Chondrocyte (in vitro differentiated cells): ENCODE measurements at regions not wholly inside any gene's neighbourhood (a gene's known extent, or its start where the extent isn't known, plus 50 kb on each side); places are given as distances from the start of the nearest gene placed in this dataset.
"Not testable (repeated sequence)": the region's sequence is repeated elsewhere in the genome, so short reads cannot be mapped to it uniquely, and the experiment has no call there.

Experiments used
- DNase-seq: peaks from one replicate; pipeline ENCODE4 v3.0.0; 2021; ENCODE audit warnings: mixed read lengths, low spot score
- H3K27ac Mint-ChIP-seq: one replicate; pipeline ENCODE4 v1.8.0; 2021; ENCODE audit warnings: mild to moderate bottlenecking, moderate library complexity, mixed read lengths; ENCODE audit not compliant: unreplicated experiment
- H3K27me3 Mint-ChIP-seq: 2 replicates; pipeline ENCODE4 v1.8.0; 2021; ENCODE audit warnings: low read depth, mixed read lengths
- H3K36me3 Mint-ChIP-seq: 2 replicates; pipeline ENCODE4 v1.8.0; 2021; ENCODE audit warnings: low read depth, mixed read lengths
- H3K4me1 Mint-ChIP-seq: 2 replicates; pipeline ENCODE4 v1.8.0; 2021; ENCODE audit warnings: low read depth, mild to moderate bottlenecking, mixed read lengths
- H3K4me3 Mint-ChIP-seq: one replicate; pipeline ENCODE4 v1.8.0; 2021; ENCODE audit warnings: mild to moderate bottlenecking, moderate library complexity, mixed read lengths; ENCODE audit not compliant: unreplicated experiment
- H3K9me3 Mint-ChIP-seq: 2 replicates; pipeline ENCODE4 v1.8.0; 2021; ENCODE audit warnings: low read depth, mixed read lengths
- TF ChIP-seq, protein P1 (sequence below): fragments of 200-600 bp; sonication (generic); IDR thresholded peaks from 2 replicates; pipeline ENCODE4 v1.5.0; 2021; ENCODE audit warnings: antibody characterized with exemption, mild to moderate bottlenecking, moderate library complexity

DNA sequence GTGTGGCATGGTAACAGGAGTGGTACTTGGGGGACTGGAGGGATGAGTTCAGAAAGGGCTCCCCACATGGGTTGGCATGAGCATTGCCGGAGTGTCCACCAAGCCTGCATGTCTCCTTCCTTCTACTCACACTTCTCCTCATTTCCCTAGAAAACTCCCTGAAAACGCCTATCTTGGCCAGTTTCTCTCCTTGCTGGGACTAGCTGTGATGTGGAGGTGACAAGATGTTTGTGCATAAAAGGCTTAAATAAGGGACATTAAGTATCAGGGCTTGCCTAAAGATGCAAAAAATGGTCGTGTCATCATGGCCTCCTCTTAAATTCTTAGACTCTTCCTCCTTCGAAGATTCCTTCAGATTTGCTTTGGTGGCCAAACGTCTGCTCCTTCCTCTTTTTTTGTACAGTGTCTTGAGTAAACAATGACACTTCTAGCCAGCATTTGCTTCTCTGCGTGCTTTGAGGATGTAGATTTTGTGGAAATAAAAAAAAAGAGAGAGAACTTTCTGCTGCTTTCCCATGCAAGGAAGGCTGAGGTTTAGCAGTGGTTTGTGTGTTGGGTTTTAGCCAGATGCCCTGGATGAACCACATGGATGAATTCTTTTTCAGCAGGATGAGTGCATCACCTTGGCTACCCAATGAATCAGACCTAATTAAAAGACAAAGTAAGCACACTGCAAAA lies 239.1 kb upstream of the IRF2BP2 start:
- H3K27ac Mint-ChIP-seq: peak overlapping the region; percentile 71
- TF ChIP-seq, protein P1, sequence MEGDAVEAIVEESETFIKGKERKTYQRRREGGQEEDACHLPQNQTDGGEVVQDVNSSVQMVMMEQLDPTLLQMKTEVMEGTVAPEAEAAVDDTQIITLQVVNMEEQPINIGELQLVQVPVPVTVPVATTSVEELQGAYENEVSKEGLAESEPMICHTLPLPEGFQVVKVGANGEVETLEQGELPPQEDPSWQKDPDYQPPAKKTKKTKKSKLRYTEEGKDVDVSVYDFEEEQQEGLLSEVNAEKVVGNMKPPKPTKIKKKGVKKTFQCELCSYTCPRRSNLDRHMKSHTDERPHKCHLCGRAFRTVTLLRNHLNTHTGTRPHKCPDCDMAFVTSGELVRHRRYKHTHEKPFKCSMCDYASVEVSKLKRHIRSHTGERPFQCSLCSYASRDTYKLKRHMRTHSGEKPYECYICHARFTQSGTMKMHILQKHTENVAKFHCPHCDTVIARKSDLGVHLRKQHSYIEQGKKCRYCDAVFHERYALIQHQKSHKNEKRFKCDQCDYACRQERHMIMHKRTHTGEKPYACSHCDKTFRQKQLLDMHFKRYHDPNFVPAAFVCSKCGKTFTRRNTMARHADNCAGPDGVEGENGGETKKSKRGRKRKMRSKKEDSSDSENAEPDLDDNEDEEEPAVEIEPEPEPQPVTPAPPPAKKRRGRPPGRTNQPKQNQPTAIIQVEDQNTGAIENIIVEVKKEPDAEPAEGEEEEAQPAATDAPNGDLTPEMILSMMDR: peak; percentile 38
- no peaks in the 10 kb centered on the region for H3K36me3 Mint-ChIP-seq
- no peak for DNase-seq
- H3K4me1 Mint-ChIP-seq: peaks cover 48% of the 10 kb centered on the region
- H3K9me3 Mint-ChIP-seq: peaks cover 3% of the 10 kb centered on the region
- H3K4me3 Mint-ChIP-seq: no peak overlapping the region
- no peaks in the 10 kb centered on the region for H3K27me3 Mint-ChIP-seq

DNA sequence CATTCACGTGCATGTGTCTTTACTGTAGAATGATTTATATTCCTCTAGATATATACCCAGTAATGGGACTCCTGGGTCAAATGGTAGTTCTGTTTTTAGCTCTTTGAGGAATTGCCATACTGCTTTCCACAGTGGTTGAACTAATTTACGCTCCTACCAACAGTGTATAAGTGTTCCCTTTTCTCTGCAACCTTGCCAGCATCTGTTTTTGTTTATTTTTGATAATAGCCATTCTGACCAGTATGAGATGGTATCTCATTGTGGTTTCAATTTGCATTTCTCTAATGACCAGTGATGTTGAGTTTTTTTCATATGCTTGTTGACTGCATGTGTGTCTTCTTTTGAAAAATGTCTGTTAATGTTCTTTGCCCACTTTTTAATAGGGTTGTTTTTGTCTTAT lies 236.8 kb upstream of the IRF2BP2 start:
- H3K4me1 Mint-ChIP-seq: peaks cover 52% of the 10 kb centered on the region
- not testable (repeated sequence) for DNase-seq, H3K27ac Mint-ChIP-seq, H3K4me3 Mint-ChIP-seq, H3K27me3 Mint-ChIP-seq, H3K9me3 Mint-ChIP-seq, H3K36me3 Mint-ChIP-seq

DNA sequence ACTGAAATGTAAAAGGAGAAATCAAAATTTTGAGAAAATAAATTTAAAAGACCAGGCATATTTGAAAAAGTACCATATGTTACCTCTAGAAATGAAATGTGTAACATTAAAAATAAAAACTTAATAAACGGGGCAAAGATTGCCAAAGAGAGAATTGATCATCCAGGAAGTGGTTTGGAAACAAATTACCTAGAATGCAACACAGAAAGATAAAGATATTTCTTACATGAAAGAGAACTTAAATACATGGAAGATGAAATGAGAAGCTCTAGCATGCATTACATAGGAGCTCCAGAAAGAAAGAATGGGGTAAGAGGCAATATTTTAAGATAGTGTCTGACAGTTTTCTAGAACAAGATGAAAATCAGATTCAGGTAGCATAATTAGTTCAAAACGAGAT lies 235.9 kb upstream of the IRF2BP2 start:
- Mint-ChIP-seq H3K36me3 (no peaks in the 10 kb centered on the region), H3K27ac (no peak overlapping the region), H3K27me3 (no peaks in the 10 kb centered on the region), H3K4me1 (peaks cover 48% of the 10 kb centered on the region), H3K9me3 (peaks cover 3% of the 10 kb centered on the region), H3K4me3 (no peak overlapping the region)
- DNase-seq: no peak
- TF ChIP-seq, protein P1: no peak

DNA sequence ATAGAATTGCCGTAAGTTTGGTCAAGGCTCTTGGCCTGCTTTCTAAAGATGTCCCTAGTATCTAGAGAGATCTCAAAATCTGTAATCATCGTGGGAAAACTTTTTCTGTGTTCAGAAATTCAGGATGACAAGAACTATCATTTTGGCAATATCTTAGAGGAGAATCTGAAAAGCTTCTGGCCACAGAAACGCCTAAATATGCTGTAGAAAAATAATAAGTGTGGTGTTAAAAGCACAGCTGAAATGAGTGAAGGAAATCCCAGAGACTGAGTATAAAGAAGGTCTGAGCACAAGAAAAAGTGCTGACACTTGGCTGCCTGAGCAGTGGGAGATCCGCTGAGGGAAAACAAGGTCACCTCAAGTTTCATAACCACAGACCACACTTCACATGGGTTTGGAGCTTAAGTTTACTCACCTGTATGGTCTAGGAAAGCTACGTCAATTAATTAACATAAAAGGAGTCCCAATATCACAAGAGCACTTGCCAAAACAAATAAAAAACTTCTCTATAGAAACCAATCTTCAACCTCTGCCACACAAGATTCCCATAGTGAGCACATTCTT lies 235.2 kb upstream of the IRF2BP2 start:
- no peaks in the 10 kb centered on the region for H3K27me3 Mint-ChIP-seq
- no peak for DNase-seq
- H3K27ac Mint-ChIP-seq: peak overlapping the region; percentile 86
- peaks cover 3% of the 10 kb centered on the region for H3K9me3 Mint-ChIP-seq
- H3K4me3 Mint-ChIP-seq: no peak overlapping the region
- H3K4me1 Mint-ChIP-seq: peaks cover 48% of the 10 kb centered on the region
- TF ChIP-seq, protein P1: no peak
- H3K36me3 Mint-ChIP-seq: no peaks in the 10 kb centered on the region

DNA sequence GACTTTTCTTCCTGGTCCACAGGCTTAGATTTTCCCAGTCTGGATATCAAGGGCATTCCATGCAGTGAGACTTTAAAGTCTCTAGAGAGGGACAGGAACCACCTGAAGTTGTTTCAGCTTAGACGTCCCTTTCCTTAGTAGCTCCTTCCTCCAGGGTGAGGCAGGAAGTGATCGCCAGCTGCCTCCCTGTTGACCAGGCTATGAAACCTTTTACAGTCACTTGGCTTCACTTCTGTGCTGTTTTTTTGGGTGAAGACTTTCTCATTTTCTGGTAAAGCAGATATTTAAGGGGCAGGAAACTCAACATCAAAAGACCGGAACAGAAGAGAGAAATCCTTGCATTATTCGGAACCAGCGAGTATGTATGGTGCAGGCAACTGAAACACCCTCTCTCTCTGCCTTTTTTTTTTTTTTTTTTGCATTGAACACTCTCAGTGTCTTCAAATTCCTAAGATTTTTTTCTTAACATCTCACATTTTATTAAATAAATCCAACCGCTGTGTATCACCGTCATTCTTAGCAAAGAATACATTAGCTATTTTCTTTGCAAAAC lies 234.6 kb upstream of the IRF2BP2 start:
- H3K27me3 Mint-ChIP-seq: no peaks in the 10 kb centered on the region
- DNase-seq: no peak
- H3K4me3 Mint-ChIP-seq: no peak overlapping the region
- no peaks in the 10 kb centered on the region for H3K36me3 Mint-ChIP-seq
- peaks cover 43% of the 10 kb centered on the region for H3K4me1 Mint-ChIP-seq
- TF ChIP-seq, protein P1: no peak
- H3K9me3 Mint-ChIP-seq: peaks cover 3% of the 10 kb centered on the region
- H3K27ac Mint-ChIP-seq: peak overlapping the region; percentile 86
